ENCODE measurements at regions not wholly inside any gene's neighbourhood (a gene's known extent, or its start where the extent isn't known, plus 50 kb on each side); places are given as distances from the start of the nearest gene placed in this dataset.

- Histone ChIP-seq H3K4me1 (ENCODE audit: insufficient read depth, poor library complexity, severe bottlenecking) (no peaks in the 10 kb centered on the region), H3K36me3 (ENCODE audit: low read depth) (no peaks in the 10 kb centered on the region), H3K9me3 (ENCODE audit: severe bottlenecking) (no peaks in the 10 kb centered on the region), H3K27me3 (ENCODE audit: insufficient read depth, poor library complexity, severe bottlenecking) (no peaks in the 10 kb centered on the region), H3K4me3 (ENCODE audit: severe bottlenecking) (no peak overlapping the region), H3K27ac (ENCODE audit: poor library complexity, severe bottlenecking) (no peak overlapping the region)
- DNase-seq (ENCODE audit: low spot score) (no peak), ATAC-seq (ENCODE audit: low read depth) (no peak)
- TF ChIP-seq, protein P1, sequence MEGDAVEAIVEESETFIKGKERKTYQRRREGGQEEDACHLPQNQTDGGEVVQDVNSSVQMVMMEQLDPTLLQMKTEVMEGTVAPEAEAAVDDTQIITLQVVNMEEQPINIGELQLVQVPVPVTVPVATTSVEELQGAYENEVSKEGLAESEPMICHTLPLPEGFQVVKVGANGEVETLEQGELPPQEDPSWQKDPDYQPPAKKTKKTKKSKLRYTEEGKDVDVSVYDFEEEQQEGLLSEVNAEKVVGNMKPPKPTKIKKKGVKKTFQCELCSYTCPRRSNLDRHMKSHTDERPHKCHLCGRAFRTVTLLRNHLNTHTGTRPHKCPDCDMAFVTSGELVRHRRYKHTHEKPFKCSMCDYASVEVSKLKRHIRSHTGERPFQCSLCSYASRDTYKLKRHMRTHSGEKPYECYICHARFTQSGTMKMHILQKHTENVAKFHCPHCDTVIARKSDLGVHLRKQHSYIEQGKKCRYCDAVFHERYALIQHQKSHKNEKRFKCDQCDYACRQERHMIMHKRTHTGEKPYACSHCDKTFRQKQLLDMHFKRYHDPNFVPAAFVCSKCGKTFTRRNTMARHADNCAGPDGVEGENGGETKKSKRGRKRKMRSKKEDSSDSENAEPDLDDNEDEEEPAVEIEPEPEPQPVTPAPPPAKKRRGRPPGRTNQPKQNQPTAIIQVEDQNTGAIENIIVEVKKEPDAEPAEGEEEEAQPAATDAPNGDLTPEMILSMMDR (IDR thresholded peaks at IDR 0.05; ENCODE audit: poor library complexity, severe bottlenecking): no peak
Observed at GRCh38 chr4:108287834-108288413, 119.2 kb upstream of the LEF1 start.

DNA sequence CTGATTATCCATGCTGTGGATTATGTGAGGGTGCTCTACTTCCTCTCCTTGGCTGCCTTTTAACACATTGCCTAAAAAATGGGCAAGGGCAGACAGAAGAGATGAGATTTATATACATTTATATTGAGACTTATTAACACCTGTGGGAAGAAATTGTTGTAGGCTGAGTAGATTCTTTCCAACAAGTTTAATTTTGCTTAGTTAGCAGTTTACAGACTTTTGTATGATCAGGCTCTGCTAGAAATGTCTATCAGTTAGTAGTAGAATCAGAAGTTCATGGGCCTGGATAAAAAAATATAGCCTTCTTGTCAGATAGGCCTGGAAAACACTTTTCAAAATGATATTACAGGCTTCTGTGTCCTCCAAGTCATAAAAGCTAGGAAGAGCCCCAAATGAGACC lies 111.3 kb upstream of the LEF1 start:
- Histone ChIP-seq H3K36me3 (ENCODE audit: low read depth) (no peaks in the 10 kb centered on the region), H3K9me3 (ENCODE audit: severe bottlenecking) (no peaks in the 10 kb centered on the region), H3K4me1 (ENCODE audit: insufficient read depth, poor library complexity, severe bottlenecking) (no peaks in the 10 kb centered on the region), H3K27ac (ENCODE audit: poor library complexity, severe bottlenecking) (no peak overlapping the region), H3K4me3 (ENCODE audit: severe bottlenecking) (no peak overlapping the region), H3K27me3 (ENCODE audit: insufficient read depth, poor library complexity, severe bottlenecking) (no peaks in the 10 kb centered on the region)
- DNase-seq (ENCODE audit: low spot score) (no peak), ATAC-seq (ENCODE audit: low read depth) (no peak)
- TF ChIP-seq, protein P1 (IDR thresholded peaks at IDR 0.05; ENCODE audit: poor library complexity, severe bottlenecking): no peak

GRCh38 chr4:108276690-108277089 lies 108.0 kb upstream of the LEF1 start:
- H3K9me3 ChIP-seq (ENCODE audit: severe bottlenecking): no peaks in the 10 kb centered on the region
- TF ChIP-seq, protein P1 (IDR thresholded peaks at IDR 0.05; ENCODE audit: poor library complexity, severe bottlenecking): no peak
- DNase-seq (ENCODE audit: low spot score) (no peak), ATAC-seq (ENCODE audit: low read depth) (no peak)
- H3K27ac ChIP-seq (ENCODE audit: poor library complexity, severe bottlenecking): no peak overlapping the region
- no peaks in the 10 kb centered on the region for H3K27me3 ChIP-seq (ENCODE audit: insufficient read depth, poor library complexity, severe bottlenecking)
- no peaks in the 10 kb centered on the region for H3K36me3 ChIP-seq (ENCODE audit: low read depth)
- H3K4me1 ChIP-seq (ENCODE audit: insufficient read depth, poor library complexity, severe bottlenecking): no peaks in the 10 kb centered on the region
- no peak overlapping the region for H3K4me3 ChIP-seq (ENCODE audit: severe bottlenecking)

GRCh38 chr4:108272986-108273385 lies 104.3 kb upstream of the LEF1 start:
- Histone ChIP-seq H3K27ac (ENCODE audit: poor library complexity, severe bottlenecking) (no peak overlapping the region), H3K9me3 (ENCODE audit: severe bottlenecking) (no peaks in the 10 kb centered on the region), H3K36me3 (ENCODE audit: low read depth) (no peaks in the 10 kb centered on the region), H3K4me1 (ENCODE audit: insufficient read depth, poor library complexity, severe bottlenecking) (no peaks in the 10 kb centered on the region), H3K27me3 (ENCODE audit: insufficient read depth, poor library complexity, severe bottlenecking) (no peaks in the 10 kb centered on the region), H3K4me3 (ENCODE audit: severe bottlenecking) (no peak overlapping the region)
- DNase-seq (ENCODE audit: low spot score) (no peak), ATAC-seq (ENCODE audit: low read depth) (no peak)
- TF ChIP-seq, protein P1 (IDR thresholded peaks at IDR 0.05; ENCODE audit: poor library complexity, severe bottlenecking): no peak

DNA sequence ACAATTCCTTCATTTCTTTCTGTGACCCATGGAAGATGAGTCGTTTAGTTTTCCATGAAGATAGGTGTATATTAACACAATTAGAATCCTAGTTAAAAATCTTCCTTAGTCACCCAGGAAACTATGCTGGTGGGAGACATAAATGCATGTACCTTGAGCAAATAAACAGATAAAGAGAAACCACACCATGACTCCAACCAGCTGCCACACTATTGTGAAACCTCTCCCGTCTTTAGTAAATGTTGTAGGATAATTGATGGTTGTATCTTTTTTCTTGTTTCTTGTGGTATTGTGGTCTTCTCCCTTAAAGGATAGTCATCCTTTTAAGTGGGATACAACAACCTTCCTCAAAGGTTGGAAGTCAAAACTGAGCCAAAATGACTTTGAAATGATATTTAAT lies 103.8 kb upstream of the LEF1 start:
- no peaks in the 10 kb centered on the region for H3K9me3 ChIP-seq (ENCODE audit: severe bottlenecking)
- no peaks in the 10 kb centered on the region for H3K27me3 ChIP-seq (ENCODE audit: insufficient read depth, poor library complexity, severe bottlenecking)
- H3K27ac ChIP-seq (ENCODE audit: poor library complexity, severe bottlenecking): no peak overlapping the region
- no peak for ATAC-seq (ENCODE audit: low read depth)
- H3K4me1 ChIP-seq (ENCODE audit: insufficient read depth, poor library complexity, severe bottlenecking): no peaks in the 10 kb centered on the region
- no peak overlapping the region for H3K4me3 ChIP-seq (ENCODE audit: severe bottlenecking)
- TF ChIP-seq, protein P1 (IDR thresholded peaks at IDR 0.05; ENCODE audit: poor library complexity, severe bottlenecking): no peak
- no peak for DNase-seq (ENCODE audit: low spot score)
- no peaks in the 10 kb centered on the region for H3K36me3 ChIP-seq (ENCODE audit: low read depth)

All from RWPE2 (cell line).